Esophagus muscularis mucosa (tissue), 4 donors: ENCODE measurements at regions not wholly inside any gene's neighbourhood (a gene's known extent, or its start where the extent isn't known, plus 50 kb on each side); places are given as distances from the start of the nearest gene placed in this dataset.
"Not testable (repeated sequence)": the region's sequence is repeated elsewhere in the genome, so short reads cannot be mapped to it uniquely, and the experiment has no call there.

Source experiments
- DNase-seq: peaks from one replicate; pipeline ENCODE4 v3.0.0-alpha.2; 2017; ENCODE audit errors: extremely low spot score
- H3K27ac ChIP-seq, 4 donors: fragments of 200-600 bp; sonication (generic); replicated peaks in 1 of 4; 1 replicate in 3 of 4; 2 replicates in 1 of 4; pipeline ENCODE4 v1.5.1; 2016 to 2019; ENCODE audit warnings: mild to moderate bottlenecking in 1 of 4
- H3K27me3 ChIP-seq, 4 donors: fragments of 200-600 bp; sonication (generic); one replicate each; pipeline versions ENCODE4 v1.5.1 to v1.6.0; 2016 to 2019
- H3K36me3 ChIP-seq, 4 donors: fragments of 200-600 bp; sonication (generic); one replicate each; pipeline ENCODE4 v1.5.1; 2016 to 2019
- H3K4me1 ChIP-seq, 4 donors: fragments of 200-600 bp; sonication (generic); one replicate each; pipeline ENCODE4 v1.5.1; 2016 to 2019
- H3K4me3 ChIP-seq, 4 donors: fragments of 200-600 bp; sonication (generic); 1 replicate in 2 of 4; 2 replicates in 2 of 4; pipeline ENCODE4 v1.5.1; 2016 to 2019; ENCODE audit warnings: mild to moderate bottlenecking in 4 of 4, moderate library complexity in 1 of 4
- H3K9me3 ChIP-seq, 4 donors: fragments of 200-600 bp; sonication (generic); 1 replicate in 3 of 4; 2 replicates in 1 of 4; pipeline ENCODE4 v1.5.1; 2016 to 2019
- EP300 ChIP-seq: sonication (generic); formaldehyde crosslinking; IDR thresholded peaks from one replicate; pipeline ENCODE4 v1.6.1; 2017; ENCODE audit warnings: antibody characterized with exemption
- POLR2A ChIP-seq: fragments of 450-650 bp; IDR thresholded peaks from one replicate; pipeline ENCODE4 v1.6.1; 2017; ENCODE audit warnings: antibody characterized with exemption, moderate library complexity, mild to moderate bottlenecking, low read depth
- POLR2AphosphoS5 ChIP-seq, 2 donors: sonication (generic); formaldehyde crosslinking; IDR thresholded peaks; one replicate each; pipeline ENCODE4 v1.6.1; 2017; ENCODE audit warnings: antibody characterized with exemption in 2 of 2
- WGBS: methylation state at CpG from one replicate; pipeline ENCODE4 v1.1.5; 2018; 5-methylcytosine and 5-hydroxymethylcytosine counted together
- intact Hi-C: fragments of 100-400 bp; cut with DNase I; formaldehyde crosslinking; loops from one replicate; pipeline ENCODE4 v1.15.1; 2023
- TF ChIP-seq, protein P1 (sequence below), 3 experiments: fragments of 200-600 bp in 2 of 3; fragments of 450-650 bp in 1 of 3; sonication (generic) in 2 of 3; IDR thresholded peaks; one replicate each; pipeline ENCODE4 v1.5.1; 2017 to 2019; ENCODE audit warnings: antibody characterized with exemption in 3 of 3, mild to moderate bottlenecking in 2 of 3, moderate library complexity in 1 of 3

DNA sequence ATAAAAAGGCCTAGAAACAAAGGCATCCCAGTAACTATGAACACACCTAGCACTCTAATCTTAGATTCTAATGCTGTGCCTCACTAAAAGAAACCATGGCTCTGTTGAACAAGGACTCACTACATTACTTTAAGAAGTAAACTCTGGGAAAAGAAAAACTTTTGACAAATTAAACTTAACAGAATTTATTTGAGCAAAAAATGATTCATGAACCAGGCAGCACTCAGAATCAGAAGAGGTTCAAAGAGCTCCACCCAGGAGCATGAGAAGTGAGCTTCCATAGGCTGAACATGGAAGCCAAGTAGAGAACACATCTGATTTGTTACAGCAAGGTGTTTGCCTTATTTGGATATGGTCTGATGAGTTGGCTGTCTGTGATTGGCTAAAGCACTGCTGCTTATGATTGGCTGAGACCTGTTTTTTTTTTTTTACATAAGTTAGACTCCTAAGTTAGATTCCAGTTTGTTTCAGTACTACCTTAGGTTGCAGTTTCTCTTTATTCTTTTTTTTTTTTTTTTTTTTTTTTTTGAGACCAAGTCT is 343.6 kb upstream of the SASH1 start:
- Histone ChIP-seq H3K4me1 (no peaks in the 10 kb centered on the region), H3K27me3 (no peaks in the 10 kb centered on the region), H3K36me3 (no peaks in the 10 kb centered on the region), H3K9me3 (peaks cover 0 to 9% (median 1%) of the 10 kb centered on the region in 4 donors), H3K27ac (no peak overlapping the region), H3K4me3 (no peak overlapping the region)
- DNase-seq = no peak
- intact Hi-C loops = no loop called here
- TF ChIP-seq POLR2A (no peak), EP300 (no peak), POLR2AphosphoS5 (IDR thresholded peaks at IDR 0.05) (no peak)
- TF ChIP-seq, protein P1, sequence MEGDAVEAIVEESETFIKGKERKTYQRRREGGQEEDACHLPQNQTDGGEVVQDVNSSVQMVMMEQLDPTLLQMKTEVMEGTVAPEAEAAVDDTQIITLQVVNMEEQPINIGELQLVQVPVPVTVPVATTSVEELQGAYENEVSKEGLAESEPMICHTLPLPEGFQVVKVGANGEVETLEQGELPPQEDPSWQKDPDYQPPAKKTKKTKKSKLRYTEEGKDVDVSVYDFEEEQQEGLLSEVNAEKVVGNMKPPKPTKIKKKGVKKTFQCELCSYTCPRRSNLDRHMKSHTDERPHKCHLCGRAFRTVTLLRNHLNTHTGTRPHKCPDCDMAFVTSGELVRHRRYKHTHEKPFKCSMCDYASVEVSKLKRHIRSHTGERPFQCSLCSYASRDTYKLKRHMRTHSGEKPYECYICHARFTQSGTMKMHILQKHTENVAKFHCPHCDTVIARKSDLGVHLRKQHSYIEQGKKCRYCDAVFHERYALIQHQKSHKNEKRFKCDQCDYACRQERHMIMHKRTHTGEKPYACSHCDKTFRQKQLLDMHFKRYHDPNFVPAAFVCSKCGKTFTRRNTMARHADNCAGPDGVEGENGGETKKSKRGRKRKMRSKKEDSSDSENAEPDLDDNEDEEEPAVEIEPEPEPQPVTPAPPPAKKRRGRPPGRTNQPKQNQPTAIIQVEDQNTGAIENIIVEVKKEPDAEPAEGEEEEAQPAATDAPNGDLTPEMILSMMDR (IDR thresholded peaks at IDR 0.05) = no peak

DNA sequence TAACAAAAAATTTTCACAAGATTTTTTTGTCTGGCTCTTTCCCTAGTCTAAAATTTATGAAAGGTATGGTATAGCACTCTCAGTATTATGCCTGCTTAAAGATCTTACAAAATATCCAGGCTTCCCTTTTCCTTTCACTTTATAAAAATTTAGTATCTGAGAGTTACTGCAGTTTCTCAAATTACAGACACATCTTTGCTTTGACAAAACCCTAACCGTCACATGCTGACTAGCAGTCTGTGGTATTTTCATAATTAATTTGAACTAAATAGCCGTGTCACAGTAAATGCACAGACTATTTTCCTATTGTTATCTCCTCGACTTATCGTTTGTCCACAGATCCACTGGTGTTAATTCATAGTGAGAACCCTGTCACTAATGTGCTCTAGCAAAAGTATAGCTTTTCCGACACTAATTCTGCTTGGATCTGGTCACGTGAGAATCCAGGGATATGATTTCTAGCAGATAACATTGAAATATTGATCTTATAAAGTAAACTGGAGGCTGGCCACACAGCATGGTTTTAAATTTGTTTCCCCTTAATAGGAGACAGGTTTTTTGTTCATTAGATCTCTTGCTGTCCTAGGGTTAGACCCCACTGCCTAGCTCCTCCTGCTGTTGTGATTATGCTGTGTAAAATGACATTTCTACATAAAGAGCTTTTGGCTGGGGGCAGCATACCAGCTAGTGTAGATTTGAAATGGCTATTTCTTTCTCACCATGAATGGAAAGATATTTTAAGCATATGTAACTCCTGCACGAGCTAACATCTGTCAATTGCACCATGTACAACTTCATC is 340.6 kb upstream of the SASH1 start:
- 58% methylated on average over 7 of the region's 7 CpGs for WGBS
- H3K4me1 ChIP-seq = no peaks in the 10 kb centered on the region
- H3K36me3 ChIP-seq = no peaks in the 10 kb centered on the region
- peaks cover 0 to 9% (median 1%) of the 10 kb centered on the region in 4 donors for H3K9me3 ChIP-seq
- H3K4me3 ChIP-seq = no peak overlapping the region
- TF ChIP-seq EP300 (no peak), POLR2A (no peak), POLR2AphosphoS5 (IDR thresholded peaks at IDR 0.05) (no peak)
- TF ChIP-seq, protein P1 (IDR thresholded peaks at IDR 0.05) = no peak
- H3K27me3 ChIP-seq = no peaks in the 10 kb centered on the region
- DNase-seq = no peak
- H3K27ac ChIP-seq = no peak overlapping the region
- intact Hi-C loops = no loop called here

DNA sequence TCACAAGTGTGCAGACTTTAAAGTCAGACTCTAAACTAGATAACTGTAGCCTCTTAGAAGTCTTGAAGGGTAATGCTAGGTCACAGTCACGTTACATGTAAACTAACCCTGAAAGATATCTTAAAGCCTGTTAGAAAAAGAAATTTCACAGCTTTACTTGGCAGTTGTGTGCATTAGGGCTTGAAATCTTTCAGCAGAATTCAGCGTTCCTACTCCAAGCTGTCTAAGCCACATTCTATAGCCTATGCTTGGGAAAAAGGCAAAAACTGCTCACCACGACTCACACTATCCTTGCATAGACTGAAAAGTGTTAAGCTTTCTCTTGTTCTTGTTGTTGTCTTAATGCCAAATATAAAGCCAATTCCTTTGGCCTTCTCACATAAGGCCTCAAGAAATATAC is 338.0 kb upstream of the SASH1 start:
- intact Hi-C loops = no loop called here
- H3K36me3 ChIP-seq = no peaks in the 10 kb centered on the region
- no peaks in the 10 kb centered on the region for H3K27me3 ChIP-seq
- H3K27ac ChIP-seq = no peak overlapping the region
- no peaks in the 10 kb centered on the region for H3K4me1 ChIP-seq
- no peak overlapping the region for H3K4me3 ChIP-seq
- TF ChIP-seq POLR2A = no peak
- 68% methylated on average over 3 of the region's 3 CpGs for WGBS
- no peak for DNase-seq
- H3K9me3 ChIP-seq = no peaks in the 10 kb centered on the region

DNA sequence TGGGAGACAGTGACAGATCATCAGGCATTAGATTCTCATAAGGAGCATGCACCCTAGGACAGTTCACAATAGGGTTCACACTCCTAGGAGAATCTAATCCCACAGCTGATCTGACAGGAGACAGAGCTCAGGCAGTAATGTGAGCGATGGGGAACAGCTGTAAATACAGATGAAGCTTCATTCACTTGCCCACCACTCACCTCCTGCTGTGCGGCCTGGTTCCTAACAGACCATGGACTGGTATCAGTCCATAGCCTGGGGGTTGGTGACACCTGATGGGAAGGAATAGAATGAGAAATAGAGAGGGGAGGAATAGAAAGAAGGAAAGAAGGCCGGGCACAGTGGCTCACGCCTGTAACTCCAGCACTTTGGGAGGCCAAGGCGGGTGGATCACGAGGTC is 336.8 kb upstream of the SASH1 start:
- peaks cover 0 to 7% (median 2%) of the 10 kb centered on the region in 4 donors for H3K9me3 ChIP-seq
- intact Hi-C loops = no loop called here

DNA sequence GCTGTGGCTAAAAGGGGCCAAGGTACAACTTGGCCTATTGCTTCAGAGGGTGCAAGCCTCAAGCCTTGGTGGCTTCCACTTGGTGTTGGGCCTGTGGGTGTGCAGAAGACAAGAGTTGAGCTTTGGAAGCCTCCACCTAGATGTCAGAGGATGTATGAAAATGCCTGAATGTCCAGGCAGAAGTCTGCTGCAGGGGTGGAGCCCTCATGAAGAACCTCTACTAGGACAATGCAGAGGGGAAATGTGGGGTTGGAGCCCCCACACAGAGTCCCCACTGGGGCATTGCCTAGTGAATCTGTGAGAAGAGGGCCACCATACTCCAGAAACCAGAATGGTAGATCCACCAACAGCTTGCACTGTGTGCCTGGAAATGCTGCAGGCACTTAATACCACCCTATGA is 332.1 kb upstream of the SASH1 start:
- intact Hi-C loops, H3K27ac ChIP-seq, H3K36me3 ChIP-seq, DNase-seq, H3K27me3 ChIP-seq, H3K4me1 ChIP-seq, H3K9me3 ChIP-seq, H3K4me3 ChIP-seq: not testable (repeated sequence)

More for the DNA sequence above, 336.8 kb upstream of the SASH1 start:
- WGBS = 96% methylated on average over 6 of the region's 6 CpGs
- H3K27ac ChIP-seq = no peak overlapping the region
- no peak overlapping the region for H3K4me3 ChIP-seq
- DNase-seq = no peak
- H3K4me1 ChIP-seq = no peaks in the 10 kb centered on the region
- no peak for TF ChIP-seq POLR2AphosphoS5 (IDR thresholded peaks at IDR 0.05)
- TF ChIP-seq, protein P1 (IDR thresholded peaks at IDR 0.05) = no peak
- TF ChIP-seq POLR2A = no peak
- TF ChIP-seq EP300 = no peak
- no peaks in the 10 kb centered on the region for H3K36me3 ChIP-seq
- no peaks in the 10 kb centered on the region for H3K27me3 ChIP-seq

DNA sequence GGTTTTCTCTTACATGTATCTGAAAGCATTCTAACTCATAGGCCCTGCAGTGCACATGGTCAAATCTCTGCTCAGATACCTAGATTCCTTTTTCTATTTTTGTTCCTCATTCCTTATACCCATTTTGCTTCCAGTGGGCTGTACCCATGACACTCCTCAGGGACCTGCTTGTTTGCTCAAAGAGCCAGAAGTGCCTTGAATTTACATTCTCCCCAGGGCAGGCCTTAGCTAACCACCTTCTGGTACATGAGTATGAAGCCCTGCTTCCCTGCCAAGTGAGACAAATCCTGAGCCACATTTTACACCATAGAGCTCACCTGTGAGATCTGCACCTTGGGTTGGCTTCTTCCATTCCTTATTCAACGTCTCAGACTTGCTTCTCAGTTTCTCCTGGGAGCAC is 326.6 kb upstream of the SASH1 start:
- WGBS = 88% methylated on average over 1 of the region's 1 CpG
- TF ChIP-seq POLR2AphosphoS5 (IDR thresholded peaks at IDR 0.05) (no peak), EP300 (no peak), POLR2A (no peak)
- TF ChIP-seq, protein P1 (IDR thresholded peaks at IDR 0.05) = no peak
- H3K27ac ChIP-seq = no peak overlapping the region
- no peaks in the 10 kb centered on the region for H3K4me1 ChIP-seq
- H3K36me3 ChIP-seq = no peaks in the 10 kb centered on the region
- no peak for DNase-seq
- no peak overlapping the region for H3K4me3 ChIP-seq
- intact Hi-C loops = no loop called here
- H3K9me3 ChIP-seq = no peaks in the 10 kb centered on the region
- H3K27me3 ChIP-seq = no peaks in the 10 kb centered on the region
